Stimulated activated CD4-positive, alpha-beta T cell treated with anti-CD3 and anti-CD28 coated beads, Interleukin-2, amount 100 ng/mL, for 4 hours (primary cell): ENCODE measurements at regions not wholly inside any gene's neighbourhood (a gene's known extent, or its start where the extent isn't known, plus 50 kb on each side); places are given as distances from the start of the nearest gene placed in this dataset.

ENCODE experiments used
- DNase-seq: peaks from one replicate; pipeline ENCODE4 v3.0.0-alpha.2; 2020; ENCODE audit warnings: low read depth

DNA sequence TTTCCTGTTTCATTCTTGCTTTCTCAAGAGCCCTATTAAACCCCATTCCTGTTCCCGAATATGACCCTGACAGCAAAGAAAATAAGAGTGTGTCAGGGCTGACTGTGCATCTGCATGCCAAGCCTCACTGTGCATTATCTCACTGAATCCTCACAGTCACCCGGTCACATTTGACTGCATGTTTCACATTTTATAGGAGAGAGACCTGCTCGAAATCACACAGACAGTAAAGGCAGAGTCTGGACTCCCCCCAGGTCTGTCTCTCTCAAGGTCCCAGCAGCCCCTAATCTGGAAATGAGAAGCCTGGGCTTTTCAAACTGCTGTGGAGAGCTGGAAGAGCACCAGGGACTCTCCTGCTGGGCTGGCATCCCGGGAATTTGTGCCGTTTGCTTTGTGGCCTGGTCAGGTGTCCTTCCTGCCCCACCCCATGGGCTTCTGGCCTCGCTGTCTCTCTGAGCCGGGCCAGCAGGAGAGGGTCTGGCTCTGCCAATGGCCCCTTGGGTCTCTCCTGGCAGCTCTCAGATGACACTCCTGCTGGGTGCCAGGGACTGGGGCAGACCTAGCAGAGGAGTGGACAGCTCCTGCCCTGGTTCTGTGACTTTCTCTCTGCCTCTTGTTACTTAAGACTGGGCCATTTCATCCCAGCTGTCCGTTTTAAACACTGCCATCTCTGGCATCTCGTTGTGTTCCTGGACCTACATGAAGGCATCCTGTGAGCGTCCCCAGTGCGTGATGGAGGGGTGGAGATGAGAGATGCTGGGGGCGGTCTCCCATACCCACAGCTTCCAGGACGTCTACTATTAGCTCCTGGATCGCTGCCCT is 173.6 kb downstream of the ARHGAP12 start:
- no peak for DNase-seq

DNA sequence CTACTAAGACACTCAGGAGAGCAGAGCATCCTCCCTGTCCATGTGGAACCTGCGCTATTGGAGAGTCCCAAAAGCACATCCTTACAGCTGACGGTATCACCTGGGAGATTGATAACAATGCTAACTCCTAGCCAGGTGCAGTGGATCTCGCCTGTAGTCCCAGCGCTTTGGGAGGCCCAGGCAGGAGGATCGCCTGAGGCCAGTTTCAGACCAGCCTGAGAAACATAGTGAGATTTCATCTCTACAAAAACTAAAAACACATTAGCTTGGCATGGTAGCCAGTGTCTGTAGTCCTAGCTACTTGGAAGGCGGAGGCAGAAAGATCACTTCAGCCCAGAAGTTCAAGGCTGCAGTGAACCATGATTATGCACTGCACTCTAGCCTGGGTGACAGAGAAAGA is 174.9 kb downstream of the ARHGAP12 start:
- DNase-seq: no peak

DNA sequence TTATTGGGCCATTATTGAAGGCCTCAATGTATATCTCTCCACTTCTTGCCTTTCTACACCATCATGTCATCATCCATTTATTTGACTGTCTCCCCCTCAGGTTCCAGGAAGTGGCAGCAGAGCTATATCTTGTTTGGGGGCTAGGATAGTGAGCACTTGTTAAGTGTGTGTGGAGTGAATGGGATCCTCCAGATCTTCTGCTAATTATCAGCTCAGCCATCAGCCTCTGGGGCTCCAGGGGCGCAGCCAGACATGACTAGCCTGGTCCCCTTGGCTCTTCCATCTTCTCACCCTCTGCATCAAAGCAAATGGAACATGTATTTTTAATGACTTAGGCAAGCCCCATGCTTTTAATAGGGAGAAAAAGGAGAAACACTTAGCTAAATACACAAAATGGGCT is 176.5 kb downstream of the ARHGAP12 start:
- DNase-seq: no peak

DNA sequence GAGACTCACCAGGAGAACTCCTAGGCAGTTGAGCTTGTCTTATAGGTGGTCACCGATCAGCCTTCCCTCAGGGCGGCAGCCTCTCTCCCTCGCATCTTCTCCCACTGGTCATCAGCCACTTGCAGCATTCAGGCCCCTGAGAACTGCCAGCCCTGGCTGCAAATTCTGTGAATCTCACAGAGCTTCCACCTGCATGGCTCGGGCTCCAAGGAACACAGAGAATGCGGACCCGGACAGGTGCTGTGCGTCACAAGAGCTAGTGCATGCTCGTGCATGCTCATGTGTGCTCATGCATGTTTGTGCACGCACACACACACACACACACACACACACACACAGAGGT is 176.9 kb downstream of the ARHGAP12 start:
- DNase-seq: no peak

DNA sequence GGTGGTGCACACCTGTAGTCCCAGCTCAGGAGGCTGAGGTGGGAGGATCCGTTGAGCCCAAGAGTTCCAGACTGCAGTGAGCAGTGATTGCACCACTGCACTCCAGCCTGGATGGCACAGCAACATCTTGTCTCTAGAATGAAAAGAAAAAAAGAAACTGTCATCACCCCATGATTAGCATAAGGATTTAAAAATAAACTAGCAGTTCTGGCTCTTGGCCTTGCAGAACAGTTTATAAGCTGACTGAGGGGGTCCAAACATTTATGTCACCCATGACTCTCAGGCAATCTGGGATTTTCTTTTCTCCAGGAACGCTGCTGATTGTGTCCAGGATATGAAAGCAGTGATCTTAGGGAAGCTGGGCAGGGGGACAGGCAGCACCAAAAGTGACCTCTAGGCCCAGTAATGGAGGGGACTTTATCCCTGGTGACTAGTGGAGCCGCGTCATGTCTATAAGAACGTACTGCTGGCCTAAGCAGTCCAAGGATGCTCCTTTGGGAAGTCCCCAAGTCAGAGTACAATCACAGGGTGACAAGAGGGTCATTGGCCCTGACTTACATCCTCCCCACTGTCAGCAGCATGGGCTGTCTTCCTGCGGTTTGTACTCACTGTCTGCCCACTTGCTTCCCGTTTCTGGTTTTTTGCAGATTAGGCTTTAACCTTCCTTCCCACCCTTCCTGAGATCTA is 177.4 kb downstream of the ARHGAP12 start:
- DNase-seq: no peak

DNA sequence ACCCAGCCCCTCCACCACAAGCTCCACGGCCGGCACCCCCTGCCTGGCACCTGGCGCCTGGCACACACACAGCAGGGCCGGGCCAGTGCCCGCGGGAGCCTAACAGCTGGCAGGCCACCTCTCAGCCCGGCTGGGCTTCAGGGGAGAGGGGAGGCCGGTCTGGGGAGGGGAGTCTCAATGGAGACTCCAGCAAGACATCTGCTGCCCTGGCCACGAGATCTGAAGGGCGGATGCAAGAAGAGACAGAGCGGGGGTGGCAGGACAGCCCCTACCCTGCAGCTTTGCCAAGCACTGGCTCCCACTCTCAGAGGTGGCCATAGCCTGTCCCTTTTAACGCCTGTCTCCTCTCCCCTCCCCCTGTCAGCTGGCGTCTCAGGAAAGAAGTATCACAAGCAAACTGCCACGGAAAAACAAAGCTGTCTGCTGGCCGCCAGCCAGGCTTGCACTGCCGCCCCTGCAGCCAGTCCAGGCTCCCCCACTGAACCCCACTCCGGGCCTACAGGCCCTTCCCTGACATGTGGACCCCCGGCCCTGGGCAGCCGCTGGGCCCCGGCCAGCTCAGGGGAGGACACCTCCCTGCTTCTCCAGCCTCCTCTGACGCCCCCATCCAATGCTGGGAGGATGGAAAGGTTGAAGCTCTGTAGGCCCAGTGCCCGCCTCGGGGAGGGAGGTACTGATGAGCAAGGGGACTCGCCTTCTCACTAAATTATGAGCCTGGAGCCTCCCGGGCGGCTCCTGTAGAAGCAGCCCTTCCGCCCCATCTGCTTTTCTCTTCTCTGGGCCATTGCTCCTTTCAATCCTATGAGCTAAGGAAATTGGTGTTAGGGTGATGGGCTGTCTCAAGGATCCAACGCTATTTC is 178.4 kb downstream of the ARHGAP12 start:
- DNase-seq: no peak

DNA sequence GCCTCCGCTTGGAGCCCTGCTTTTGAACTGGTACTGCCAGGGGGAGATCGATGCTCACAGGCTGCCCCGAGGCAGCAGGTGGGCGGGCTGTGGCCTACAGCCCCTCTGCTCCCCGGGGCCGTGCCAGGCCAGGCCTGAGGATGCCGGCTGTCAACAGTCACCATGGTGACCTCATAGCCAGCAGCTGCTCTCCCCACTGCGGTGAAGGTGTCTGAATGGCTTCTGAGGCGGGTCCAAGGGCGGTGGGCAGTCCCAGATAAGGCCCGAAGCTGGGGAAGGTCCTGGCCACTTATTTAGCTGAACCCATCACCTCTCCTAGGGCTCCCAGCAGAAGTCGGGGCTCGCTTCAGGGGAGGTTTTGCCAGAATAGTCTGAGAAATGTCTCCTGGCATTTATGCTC is 179.3 kb downstream of the ARHGAP12 start:
- no peak for DNase-seq

DNA sequence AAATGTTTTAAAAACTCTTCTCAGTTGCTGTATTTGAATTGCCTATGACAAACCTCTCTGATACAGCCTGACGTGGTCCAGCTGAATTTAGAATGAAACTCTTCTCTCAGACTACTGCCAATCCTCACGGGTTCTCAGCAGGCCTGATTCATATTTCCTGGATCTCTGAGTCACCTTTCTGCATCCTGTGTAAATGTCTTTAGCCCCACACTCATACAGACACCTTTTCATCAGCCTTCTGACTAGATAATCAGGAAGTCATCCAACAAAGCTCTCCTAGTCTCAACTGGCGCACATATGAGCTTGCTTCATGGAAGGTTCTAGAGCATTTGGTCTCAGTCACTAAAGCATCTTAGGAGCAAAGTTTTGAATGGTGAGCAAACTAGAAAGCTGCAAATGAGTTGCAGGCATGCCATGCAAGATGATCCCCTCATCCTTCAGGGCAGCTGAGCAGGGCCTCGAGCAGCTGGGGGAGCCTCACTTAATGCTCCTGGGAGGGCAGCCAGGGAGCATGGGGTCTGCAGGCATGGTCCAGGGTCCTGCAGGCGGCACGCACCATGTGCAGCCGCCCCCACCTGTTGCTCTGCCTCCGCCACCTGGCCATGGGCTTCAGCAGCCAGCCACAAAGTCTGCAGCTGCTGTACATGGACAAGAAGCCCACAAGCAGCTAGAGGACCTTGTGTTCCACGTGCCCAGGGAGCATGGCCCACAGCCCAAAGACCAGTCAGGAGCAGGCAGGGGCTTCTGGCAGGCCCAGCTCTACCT is 182.8 kb downstream of the ARHGAP12 start:
- DNase-seq: peak; percentile 50

DNA sequence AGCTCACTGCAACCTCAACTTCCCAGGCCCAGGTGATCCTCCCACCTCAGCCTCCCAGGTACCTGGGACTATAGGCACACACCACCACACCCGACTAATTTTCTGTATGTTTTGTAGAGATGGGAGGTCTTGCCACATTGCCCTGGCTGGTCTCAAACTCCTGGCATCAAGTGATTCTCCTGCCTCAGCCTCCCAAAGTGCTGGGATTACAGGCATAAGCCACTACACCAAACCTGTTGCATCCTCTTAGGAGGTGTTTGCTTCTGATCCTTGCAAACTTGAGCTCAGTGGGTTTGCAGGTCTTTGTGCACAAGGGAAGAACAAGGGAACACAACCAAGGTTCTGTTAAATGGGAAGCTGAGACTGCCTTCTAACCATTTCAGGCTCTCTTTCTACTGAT is 184.6 kb downstream of the ARHGAP12 start:
- DNase-seq: no peak

DNA sequence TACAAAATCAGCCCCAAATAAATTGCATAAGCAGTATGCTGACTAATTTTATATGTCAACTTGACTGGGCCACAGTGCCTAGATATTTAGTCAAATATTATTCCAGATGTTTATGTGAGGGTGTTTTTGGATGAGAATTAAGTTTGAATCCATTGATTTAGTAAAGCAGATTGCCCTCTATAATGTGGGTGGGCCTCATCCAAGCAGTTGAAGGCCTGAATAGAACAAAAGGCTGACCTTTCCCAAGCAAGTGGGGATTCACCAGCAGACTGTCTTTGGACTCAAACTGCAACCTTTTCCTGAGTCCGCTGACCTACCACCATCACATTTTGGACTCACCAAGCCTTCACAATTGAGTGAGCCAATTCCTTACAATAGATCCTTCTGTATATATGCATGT is 186.4 kb downstream of the ARHGAP12 start:
- no peak for DNase-seq

DNA sequence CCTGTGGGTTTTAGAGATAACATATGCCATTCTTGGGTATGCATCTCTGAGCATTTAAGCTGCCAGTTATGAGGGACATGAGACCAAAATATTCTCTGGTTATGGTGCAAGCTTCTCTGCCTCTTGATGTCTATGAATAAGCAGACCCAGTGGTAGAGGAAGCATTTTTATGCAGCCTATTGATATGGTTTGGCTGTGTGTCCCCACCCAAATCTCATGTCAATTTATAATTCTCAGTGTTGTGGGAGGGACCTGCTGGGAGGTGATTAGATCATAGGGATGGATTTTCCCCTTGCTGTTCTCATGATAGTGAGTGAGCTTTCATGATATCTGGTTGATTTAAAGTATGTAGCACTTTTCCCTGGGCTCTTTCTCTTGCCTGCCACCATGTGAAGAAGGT is 187.2 kb downstream of the ARHGAP12 start:
- DNase-seq: no peak

DNA sequence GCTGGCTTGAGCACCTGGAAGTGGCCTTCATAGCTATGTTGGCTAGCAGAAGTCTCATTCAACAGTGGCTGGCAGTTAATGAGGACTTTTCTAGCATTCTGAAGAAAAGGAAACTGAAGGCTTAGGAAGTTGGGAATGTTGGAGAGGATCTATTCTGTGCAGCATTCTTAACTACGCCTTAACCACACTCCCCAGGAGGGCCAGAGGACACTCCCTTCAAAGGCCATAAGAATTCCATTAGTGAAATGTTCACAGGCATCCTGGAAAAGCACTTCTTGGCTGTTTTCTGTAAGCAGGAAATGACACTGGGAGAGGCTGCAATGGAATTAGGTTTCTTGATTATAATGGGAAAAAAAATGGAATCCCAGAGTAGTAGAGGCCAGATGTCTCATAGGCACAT is 188.9 kb downstream of the ARHGAP12 start:
- DNase-seq: no peak

DNA sequence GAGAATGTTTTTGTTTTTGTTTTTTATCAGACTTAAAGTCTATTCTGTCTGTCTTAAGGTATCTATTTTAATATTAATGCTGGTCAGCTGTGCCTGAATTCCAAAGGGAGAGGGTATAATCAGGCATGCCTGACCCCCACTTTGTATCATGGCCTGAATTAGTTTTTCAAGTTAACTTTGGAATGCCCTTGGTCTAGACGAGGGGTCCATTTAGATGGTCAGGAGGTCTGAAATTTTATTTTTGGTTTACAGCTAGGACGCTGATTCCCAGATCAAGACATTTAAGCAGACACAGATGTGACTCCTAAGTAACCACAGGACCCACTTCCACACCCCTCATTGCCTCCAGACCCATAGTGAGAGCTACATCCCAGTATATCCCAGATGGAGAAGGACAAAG is 189.5 kb downstream of the ARHGAP12 start:
- no peak for DNase-seq

DNA sequence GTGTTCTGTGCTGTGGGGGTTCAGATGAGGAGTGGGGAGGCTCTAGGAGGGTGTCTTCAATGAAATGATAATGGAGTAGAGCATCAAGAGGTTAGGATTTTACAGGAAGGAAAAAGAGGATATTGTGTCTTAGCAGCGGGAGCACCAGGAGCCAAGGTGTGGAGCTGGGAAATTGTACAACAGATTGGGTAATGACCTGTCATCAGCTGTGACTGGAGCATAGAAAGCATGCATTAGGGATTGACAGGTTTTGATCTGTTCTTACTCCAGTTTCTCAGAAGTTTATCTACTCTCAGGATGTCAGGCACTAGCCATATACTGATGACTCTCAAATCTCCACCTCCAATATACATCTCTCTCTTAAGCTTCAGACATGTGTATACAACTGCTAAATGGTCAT is 196.9 kb downstream of the ARHGAP12 start:
- no peak for DNase-seq

DNA sequence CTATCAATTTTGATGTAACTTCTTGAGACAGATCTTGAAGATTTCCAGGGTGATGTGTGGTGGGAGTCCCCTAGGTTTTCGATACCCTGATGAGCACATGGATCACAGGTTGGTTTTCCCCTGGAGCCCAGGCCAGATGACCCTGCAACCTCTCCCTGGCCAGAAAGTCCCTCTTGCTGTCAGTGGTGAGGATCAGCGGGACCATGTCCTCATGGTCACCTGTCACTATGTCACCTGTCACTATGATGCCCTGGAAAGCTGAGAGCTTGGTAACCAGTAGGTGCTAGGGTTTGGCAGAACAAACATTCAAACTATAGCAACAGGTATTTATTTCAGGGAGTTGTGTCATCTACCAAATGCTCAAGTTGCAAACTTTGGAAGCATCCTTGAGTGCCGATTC is 197.9 kb downstream of the ARHGAP12 start:
- no peak for DNase-seq

DNA sequence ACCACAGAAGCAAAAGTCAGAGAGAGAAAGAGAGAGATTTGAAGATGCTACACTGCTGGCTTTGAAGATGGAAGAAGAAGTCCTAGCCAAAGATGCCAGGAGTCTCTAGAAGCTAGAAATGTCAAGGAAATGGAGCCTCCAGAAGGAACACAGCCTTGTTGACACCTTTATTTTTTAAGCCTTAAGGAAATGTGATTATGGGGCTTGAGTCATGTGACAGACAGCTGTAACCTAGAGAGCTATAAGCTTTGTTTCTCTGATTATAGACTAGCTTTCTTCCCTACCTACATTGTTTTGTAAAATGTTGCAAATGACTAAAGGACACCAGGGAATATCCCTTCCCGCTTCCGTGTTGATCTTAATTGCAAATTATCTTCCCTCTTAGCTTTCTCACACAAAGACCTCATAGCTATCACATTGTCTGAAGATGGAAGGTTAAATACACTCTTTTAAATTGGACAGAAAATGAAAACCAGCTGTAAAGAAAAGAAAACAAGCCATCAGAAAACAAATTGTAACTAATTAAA is 199.9 kb downstream of the ARHGAP12 start:
- DNase-seq: no peak

DNA sequence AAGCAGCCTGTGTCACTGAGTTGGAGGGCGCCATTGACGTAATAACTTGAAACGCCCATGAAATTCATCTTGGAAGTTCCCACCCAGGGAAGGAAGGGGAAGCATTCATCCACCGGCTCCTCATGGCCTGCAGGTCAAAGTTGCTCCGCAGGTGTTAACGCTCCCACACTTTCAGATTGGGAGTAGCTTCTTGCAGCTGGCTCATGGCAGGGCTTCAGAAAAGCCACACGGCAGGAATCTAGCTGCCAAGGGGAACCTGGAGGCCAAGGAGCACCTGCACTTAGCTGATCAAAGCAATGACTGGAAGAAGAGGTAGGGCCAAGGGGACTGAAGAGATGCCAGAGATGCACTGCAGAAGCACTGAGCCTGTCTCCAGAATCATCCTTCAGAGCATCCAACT is 203.2 kb downstream of the ARHGAP12 start:
- no peak for DNase-seq

DNA sequence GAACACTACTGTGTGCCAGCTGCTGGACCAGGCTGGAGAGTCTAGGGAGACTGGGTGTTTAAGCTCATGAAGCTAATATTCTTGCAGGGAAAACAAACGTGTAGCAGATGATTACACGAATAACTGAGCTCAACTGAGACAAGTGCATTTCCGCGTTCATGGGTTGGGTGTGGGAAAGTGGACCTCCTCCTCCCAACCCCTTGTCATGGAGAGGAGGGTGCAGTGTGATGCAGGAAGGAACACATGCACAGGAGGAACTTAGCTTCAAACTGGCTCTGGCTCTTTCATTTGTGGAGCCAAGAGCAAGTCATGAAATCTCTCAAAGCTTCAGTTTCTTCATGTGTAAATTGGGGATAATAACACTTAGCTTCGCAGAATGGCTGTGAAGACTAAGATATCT is 204.3 kb downstream of the ARHGAP12 start:
- DNase-seq: no peak

DNA sequence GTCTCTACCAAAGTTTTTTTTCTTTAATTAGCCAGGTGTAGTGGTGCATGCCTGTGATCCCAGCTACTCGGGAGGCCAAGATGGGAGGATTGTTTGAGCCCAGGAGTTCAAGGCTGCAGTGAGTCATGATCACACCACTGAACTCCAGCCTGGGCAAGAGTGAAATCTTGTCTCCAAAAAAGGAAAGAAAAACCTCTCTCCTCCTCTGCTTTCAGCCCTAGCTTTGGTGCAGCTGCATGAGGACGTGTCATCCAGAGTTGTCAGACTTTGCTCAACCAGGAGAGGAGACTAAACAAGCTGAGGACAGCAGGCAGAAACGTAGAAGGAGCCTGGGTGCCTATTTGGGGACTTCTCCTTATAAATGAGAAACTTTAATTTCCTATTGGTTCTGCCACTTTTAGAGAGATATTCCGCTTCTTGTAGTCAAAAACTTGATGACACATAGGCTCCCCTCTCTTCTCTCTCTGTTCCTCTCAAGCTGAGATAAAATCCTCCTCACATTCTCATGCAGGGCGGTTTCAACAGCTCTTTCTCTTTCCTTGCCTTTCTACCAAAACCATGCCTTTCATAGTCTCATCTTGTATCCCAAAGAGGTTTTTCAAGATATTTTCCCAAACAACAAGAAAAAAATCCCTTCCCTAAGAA is 205.4 kb downstream of the ARHGAP12 start:
- no peak for DNase-seq

DNA sequence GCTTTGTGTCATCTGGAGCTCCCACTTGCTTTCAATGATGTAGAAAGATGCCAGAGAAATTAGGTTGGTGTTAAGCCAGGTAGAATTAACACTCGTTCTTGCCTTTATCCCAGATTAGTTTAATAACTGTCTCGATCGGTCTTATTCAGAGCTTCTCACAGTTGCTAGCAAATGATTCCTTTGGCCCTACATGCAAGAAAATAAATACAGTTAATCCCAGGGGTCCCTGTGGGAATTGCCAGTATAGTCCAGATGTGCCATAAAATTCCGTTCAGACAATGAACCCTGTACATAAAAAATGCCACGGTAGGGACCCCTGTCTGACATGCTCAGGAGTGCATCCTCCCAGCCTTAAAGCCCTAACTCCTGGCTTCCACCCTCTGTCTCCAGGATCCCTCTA is 207.5 kb downstream of the ARHGAP12 start:
- no peak for DNase-seq

DNA sequence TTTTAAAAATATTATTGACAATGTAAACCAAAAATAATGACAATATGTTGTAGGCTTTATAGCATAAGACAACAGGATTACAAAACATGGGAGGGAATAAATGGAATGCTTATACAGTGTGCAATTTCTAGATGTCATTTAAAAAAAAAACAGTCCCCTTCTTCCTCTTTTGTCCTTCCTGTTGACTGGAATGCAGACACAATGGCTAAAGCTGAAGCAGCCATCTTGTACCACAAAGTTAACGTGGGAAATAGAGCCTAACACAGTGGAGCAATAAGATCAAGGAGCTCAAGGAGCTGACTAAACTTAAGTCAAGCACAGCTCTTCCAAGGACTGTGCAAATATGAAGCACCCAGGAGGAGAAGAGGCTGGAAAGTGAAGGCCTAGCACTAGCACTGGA is 208.1 kb downstream of the ARHGAP12 start:
- DNase-seq: no peak
